Fibroblast of villous mesenchyme (primary cell): ENCODE measurements at regions not wholly inside any gene's neighbourhood (a gene's known extent, or its start where the extent isn't known, plus 50 kb on each side); places are given as distances from the start of the nearest gene placed in this dataset.

Experiments
- DNase-seq: peaks from one replicate; pipeline ENCODE4 v3.0.0-alpha.2; 2010; ENCODE audit warnings: low read depth
- H3K4me3 ChIP-seq: 2 replicates; pipeline ENCODE4 v1.5.1; 2011; ENCODE audit warnings: low read depth, mild to moderate bottlenecking, low read length
- CTCF ChIP-seq: IDR thresholded peaks from 2 replicates; pipeline ENCODE4 v1.5.1; 2012; ENCODE audit warnings: low read depth, mild to moderate bottlenecking, low read length; ENCODE audit not compliant: insufficient read depth

GRCh38 chr1:42014823-42015222, 96.1 kb upstream of the HIVEP3 start:
- no peak overlapping the region for H3K4me3 ChIP-seq
- TF ChIP-seq CTCF, result no peak
- no peak for DNase-seq

GRCh38 chr1:42013881-42014470, 95.3 kb upstream of the HIVEP3 start:
- no peak overlapping the region for H3K4me3 ChIP-seq
- no peak for TF ChIP-seq CTCF
- DNase-seq, result peak; percentile 19

GRCh38 chr1:42012852-42013251, 94.1 kb upstream of the HIVEP3 start:
- H3K4me3 ChIP-seq, result no peak overlapping the region
- no peak for DNase-seq
- no peak for TF ChIP-seq CTCF

GRCh38 chr1:42010381-42010780, 91.7 kb upstream of the HIVEP3 start:
- DNase-seq, result no peak
- TF ChIP-seq CTCF, result no peak
- H3K4me3 ChIP-seq, result no peak overlapping the region

- H3K4me3 ChIP-seq, result no peak overlapping the region
- DNase-seq, result no peak
- TF ChIP-seq CTCF, result no peak
Observed at GRCh38 chr1:42008264-42008663, 89.5 kb upstream of the HIVEP3 start.

GRCh38 chr1:42006836-42007235, 88.1 kb upstream of the HIVEP3 start:
- no peak for TF ChIP-seq CTCF
- H3K4me3 ChIP-seq, result no peak overlapping the region
- no peak for DNase-seq

- DNase-seq, result no peak
- no peak for TF ChIP-seq CTCF
- no peak overlapping the region for H3K4me3 ChIP-seq
Observed at GRCh38 chr1:42006093-42006492, 87.4 kb upstream of the HIVEP3 start.
